ENCODE measurements at regions not wholly inside any gene's neighbourhood (a gene's known extent, or its start where the extent isn't known, plus 50 kb on each side); places are given as distances from the start of the nearest gene placed in this dataset.

DNA sequence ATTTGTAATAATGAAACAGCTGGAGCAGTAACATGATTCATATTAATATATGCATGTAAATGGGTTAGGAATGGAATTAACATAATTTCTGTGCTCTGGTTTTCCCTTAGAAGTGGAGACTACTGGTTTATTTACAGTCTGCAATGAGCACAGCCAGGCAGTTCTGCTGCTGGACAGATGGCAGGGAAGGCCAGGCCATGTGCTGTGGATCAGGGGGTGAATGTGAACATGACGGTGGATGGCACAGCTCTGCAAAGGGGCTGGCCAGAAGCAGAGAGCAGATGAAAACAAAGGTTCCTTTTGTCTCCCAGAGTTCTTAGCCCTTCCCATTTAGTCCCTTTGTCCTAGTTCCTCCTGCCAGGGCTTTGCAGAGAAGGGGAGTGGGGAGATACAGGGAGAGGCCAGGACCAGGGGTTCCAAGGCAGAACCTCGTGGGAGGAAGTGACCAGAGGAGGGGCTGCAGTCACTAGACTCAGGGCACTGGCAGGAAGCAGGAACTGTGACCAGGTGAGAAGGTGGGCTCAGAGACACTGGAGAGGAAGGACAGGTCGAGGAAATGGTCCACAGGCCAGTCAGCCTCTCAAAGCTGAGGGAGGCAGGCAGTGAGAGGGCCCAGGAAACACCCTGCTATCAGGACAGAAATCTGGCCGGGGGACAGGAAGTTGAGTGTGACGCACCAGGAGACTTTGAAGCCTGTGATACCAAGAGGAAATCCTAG, 112.9 kb upstream of the ATP8B1 start:
- peak in 1 of 3 donors; percentile 40 for ATAC-seq
- no peaks in the 10 kb centered on the region for H3K9me3 ChIP-seq (ENCODE audit: control insufficient read depth, insufficient read depth, low read length)
- TF ChIP-seq, protein P1, sequence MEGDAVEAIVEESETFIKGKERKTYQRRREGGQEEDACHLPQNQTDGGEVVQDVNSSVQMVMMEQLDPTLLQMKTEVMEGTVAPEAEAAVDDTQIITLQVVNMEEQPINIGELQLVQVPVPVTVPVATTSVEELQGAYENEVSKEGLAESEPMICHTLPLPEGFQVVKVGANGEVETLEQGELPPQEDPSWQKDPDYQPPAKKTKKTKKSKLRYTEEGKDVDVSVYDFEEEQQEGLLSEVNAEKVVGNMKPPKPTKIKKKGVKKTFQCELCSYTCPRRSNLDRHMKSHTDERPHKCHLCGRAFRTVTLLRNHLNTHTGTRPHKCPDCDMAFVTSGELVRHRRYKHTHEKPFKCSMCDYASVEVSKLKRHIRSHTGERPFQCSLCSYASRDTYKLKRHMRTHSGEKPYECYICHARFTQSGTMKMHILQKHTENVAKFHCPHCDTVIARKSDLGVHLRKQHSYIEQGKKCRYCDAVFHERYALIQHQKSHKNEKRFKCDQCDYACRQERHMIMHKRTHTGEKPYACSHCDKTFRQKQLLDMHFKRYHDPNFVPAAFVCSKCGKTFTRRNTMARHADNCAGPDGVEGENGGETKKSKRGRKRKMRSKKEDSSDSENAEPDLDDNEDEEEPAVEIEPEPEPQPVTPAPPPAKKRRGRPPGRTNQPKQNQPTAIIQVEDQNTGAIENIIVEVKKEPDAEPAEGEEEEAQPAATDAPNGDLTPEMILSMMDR (IDR thresholded peaks at IDR 0.05): no peak

DNA sequence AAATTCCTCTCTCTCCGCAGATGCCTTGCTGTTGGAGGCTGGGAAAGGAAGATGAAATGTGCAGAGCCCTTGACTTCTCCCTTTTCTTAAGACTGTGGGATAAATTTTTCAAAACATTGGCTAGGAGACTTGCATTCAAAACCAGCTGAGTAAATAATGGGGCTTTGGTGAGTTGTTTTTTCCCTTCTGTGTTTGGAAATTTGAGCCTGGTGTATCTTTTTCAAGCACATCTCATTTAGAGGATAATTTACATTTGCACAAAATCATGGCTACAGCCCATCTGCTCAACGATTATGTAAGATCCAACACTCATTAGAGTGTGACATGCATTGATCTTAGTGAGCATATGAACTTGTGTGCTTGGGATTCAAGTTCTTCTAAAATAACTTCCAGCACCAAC, 112.1 kb upstream of the ATP8B1 start:
- no peaks in the 10 kb centered on the region for H3K27me3 ChIP-seq (ENCODE audit: control insufficient read depth, insufficient read depth, low read length)
- no peaks in the 10 kb centered on the region for H3K36me3 ChIP-seq (ENCODE audit: control insufficient read depth, insufficient read depth, low read length)
- no peaks in the 10 kb centered on the region for H3K9me3 ChIP-seq (ENCODE audit: control insufficient read depth, insufficient read depth, low read length)
- no peak for DNase-seq
- 88% methylated on average over 1 of the region's 2 CpGs for WGBS (ENCODE audit: insufficient coverage)
- H3K4me1 ChIP-seq (ENCODE audit: control insufficient read depth, insufficient read depth, low read length): peaks cover 4% of the 10 kb centered on the region
- no peak overlapping the region for H3K4me3 ChIP-seq (ENCODE audit: low read length)
- Mint-ChIP-seq H3K4me3 (no peak overlapping the region), H3K27ac (no peak overlapping the region), H3K27me3 (ENCODE audit: low read depth in 2 of 2) (peaks cover 5 to 6% of the 10 kb centered on the region in 2 donors), H3K9me3 (peaks cover 0 to 2% of the 10 kb centered on the region in 2 donors), H3K36me3 (no peaks in the 10 kb centered on the region), H3K4me1 (peaks cover 0 to 10% of the 10 kb centered on the region in 2 donors)
- H3K27ac ChIP-seq (ENCODE audit: low read length): no peak overlapping the region
- intact Hi-C loops (cut with micrococcal nuclease): no loop called here
- TF ChIP-seq, protein P1 (IDR thresholded peaks at IDR 0.05): no peak
- ATAC-seq: no peak

More for the DNA sequence above, 112.9 kb upstream of the ATP8B1 start:
- H3K36me3 Mint-ChIP-seq: no peaks in the 10 kb centered on the region
- H3K4me1 Mint-ChIP-seq: peaks cover 0 to 10% of the 10 kb centered on the region in 2 donors
- H3K27me3 Mint-ChIP-seq (ENCODE audit: low read depth in 2 of 2): peaks cover 0 to 6% of the 10 kb centered on the region in 2 donors
- WGBS (ENCODE audit: insufficient coverage): 26% methylated on average over 5 of the region's 5 CpGs
- intact Hi-C loops (cut with micrococcal nuclease): no loop called here
- H3K4me3 Mint-ChIP-seq: no peak overlapping the region
- H3K27ac Mint-ChIP-seq: no peak overlapping the region
- peaks cover 0 to 2% of the 10 kb centered on the region in 2 donors for H3K9me3 Mint-ChIP-seq
- Histone ChIP-seq H3K27ac (ENCODE audit: low read length) (no peak overlapping the region), H3K27me3 (ENCODE audit: control insufficient read depth, insufficient read depth, low read length) (no peaks in the 10 kb centered on the region), H3K4me1 (ENCODE audit: control insufficient read depth, insufficient read depth, low read length) (peaks cover 4% of the 10 kb centered on the region), H3K36me3 (ENCODE audit: control insufficient read depth, insufficient read depth, low read length) (no peaks in the 10 kb centered on the region), H3K4me3 (ENCODE audit: low read length) (no peak overlapping the region)
- DNase-seq: no peak

DNA sequence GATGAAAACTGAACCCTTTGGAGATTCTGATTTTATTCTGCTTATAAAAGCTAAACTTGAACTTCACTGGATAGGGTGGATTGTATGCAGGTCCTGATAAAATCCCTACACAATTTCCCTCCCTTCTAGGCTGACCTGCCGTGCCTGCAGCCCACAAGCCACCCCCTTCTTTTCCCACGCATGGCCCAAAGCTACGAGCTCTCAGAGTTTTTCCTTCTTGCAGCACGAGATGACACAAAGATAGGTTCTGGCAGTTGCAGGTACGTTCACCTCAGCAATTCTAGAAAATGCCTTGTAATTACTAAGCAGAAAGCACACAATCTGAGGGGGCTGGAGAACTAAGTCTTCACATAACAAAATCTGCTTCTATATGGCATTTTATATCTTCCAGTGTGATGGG, 110.6 kb upstream of the ATP8B1 start:
- Histone ChIP-seq H3K4me3 (ENCODE audit: low read length) (no peak overlapping the region), H3K4me1 (ENCODE audit: control insufficient read depth, insufficient read depth, low read length) (peaks cover 4% of the 10 kb centered on the region), H3K36me3 (ENCODE audit: control insufficient read depth, insufficient read depth, low read length) (no peaks in the 10 kb centered on the region), H3K27ac (ENCODE audit: low read length) (no peak overlapping the region), H3K27me3 (ENCODE audit: control insufficient read depth, insufficient read depth, low read length) (no peaks in the 10 kb centered on the region), H3K9me3 (ENCODE audit: control insufficient read depth, insufficient read depth, low read length) (no peaks in the 10 kb centered on the region)
- ATAC-seq (no peak), DNase-seq (no peak)
- intact Hi-C loops (cut with micrococcal nuclease): no loop called here
- H3K36me3 Mint-ChIP-seq: no peaks in the 10 kb centered on the region
- H3K27ac Mint-ChIP-seq: no peak overlapping the region
- H3K9me3 Mint-ChIP-seq: no peaks in the 10 kb centered on the region
- 83% methylated on average over 5 of the region's 5 CpGs for WGBS (ENCODE audit: insufficient coverage)
- H3K4me1 Mint-ChIP-seq: peaks cover 0 to 10% of the 10 kb centered on the region in 2 donors
- H3K4me3 Mint-ChIP-seq: no peak overlapping the region
- TF ChIP-seq, protein P1 (IDR thresholded peaks at IDR 0.05): no peak
- H3K27me3 Mint-ChIP-seq (ENCODE audit: low read depth in 2 of 2): peaks cover 3 to 5% of the 10 kb centered on the region in 2 donors

DNA sequence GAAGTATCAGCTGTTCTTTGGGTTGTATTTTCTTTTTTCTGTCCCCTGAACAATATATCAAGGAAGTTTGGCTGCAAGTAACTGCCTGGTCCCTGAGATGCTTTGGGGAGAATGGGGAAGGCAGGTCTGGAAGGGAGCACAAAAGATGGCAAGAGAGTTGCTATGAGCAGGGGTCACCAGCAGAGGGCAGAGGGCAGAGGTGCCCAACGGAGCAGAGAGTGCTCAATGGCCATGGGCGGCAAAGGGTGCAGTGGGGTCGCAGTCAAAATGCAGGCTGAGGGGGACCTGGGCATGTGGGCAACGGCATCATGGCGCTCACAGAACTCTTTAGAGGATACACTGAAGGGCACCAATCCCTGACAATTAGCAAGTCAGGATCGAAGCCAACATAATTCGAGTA, 107.7 kb upstream of the ATP8B1 start:
- no peaks in the 10 kb centered on the region for H3K4me1 ChIP-seq (ENCODE audit: control insufficient read depth, insufficient read depth, low read length)
- TF ChIP-seq, protein P1 (IDR thresholded peaks at IDR 0.05): no peak
- H3K9me3 Mint-ChIP-seq: no peaks in the 10 kb centered on the region
- H3K27me3 Mint-ChIP-seq (ENCODE audit: low read depth in 2 of 2): peaks cover 10% of the 10 kb centered on the region in 2 donors
- no peak overlapping the region for H3K4me3 Mint-ChIP-seq
- peaks cover 0 to under 1% of the 10 kb centered on the region in 2 donors for H3K4me1 Mint-ChIP-seq
- H3K27ac ChIP-seq (ENCODE audit: low read length): no peak overlapping the region
- no peaks in the 10 kb centered on the region for H3K9me3 ChIP-seq (ENCODE audit: control insufficient read depth, insufficient read depth, low read length)
- H3K36me3 Mint-ChIP-seq: no peaks in the 10 kb centered on the region
- no peaks in the 10 kb centered on the region for H3K27me3 ChIP-seq (ENCODE audit: control insufficient read depth, insufficient read depth, low read length)
- DNase-seq: no peak
- no peak overlapping the region for H3K27ac Mint-ChIP-seq
- intact Hi-C loops (cut with micrococcal nuclease): no loop called here
- no peaks in the 10 kb centered on the region for H3K36me3 ChIP-seq (ENCODE audit: control insufficient read depth, insufficient read depth, low read length)
- 89% methylated on average over 7 of the region's 7 CpGs for WGBS (ENCODE audit: insufficient coverage)
- ATAC-seq: no peak
- H3K4me3 ChIP-seq (ENCODE audit: low read length): no peak overlapping the region
